T-helper 1 cell treated with Interleukin-12 subunit alpha and Interleukin-12 subunit beta and Interleukin-4 antibody, amounts not matched to agents 30 μg/mL and 1 μg/mL, for 36 hours (primary cell): ENCODE measurements at regions not wholly inside any gene's neighbourhood (a gene's known extent, or its start where the extent isn't known, plus 50 kb on each side); places are given as distances from the start of the nearest gene placed in this dataset.

Experiments used
- H3K27ac Mint-ChIP-seq: one replicate; pipeline ENCODE4 v1.8.0; 2021; ENCODE audit warnings: mild to moderate bottlenecking, mixed read lengths
- H3K27me3 Mint-ChIP-seq: one replicate; pipeline ENCODE4 v1.8.0; 2021; ENCODE audit warnings: low read depth, mixed read lengths
- H3K36me3 Mint-ChIP-seq: one replicate; pipeline ENCODE4 v1.8.0; 2021; ENCODE audit warnings: low read depth, mixed read lengths
- H3K4me1 Mint-ChIP-seq: one replicate; pipeline ENCODE4 v1.8.0; 2021; ENCODE audit warnings: low read depth, mixed read lengths
- H3K4me3 Mint-ChIP-seq: one replicate; pipeline ENCODE4 v1.8.0; 2021; ENCODE audit warnings: mild to moderate bottlenecking, moderate library complexity, mixed read lengths
- H3K9me3 Mint-ChIP-seq: one replicate; pipeline ENCODE4 v1.8.0; 2021; ENCODE audit warnings: mixed read lengths

GRCh38 chr5:124643336-124643735, 103.1 kb downstream of the ZNF608 start:
- Mint-ChIP-seq H3K4me1 (peaks cover 3% of the 10 kb centered on the region), H3K9me3 (peaks cover 3% of the 10 kb centered on the region), H3K4me3 (no peak overlapping the region), H3K36me3 (no peaks in the 10 kb centered on the region), H3K27ac (no peak overlapping the region), H3K27me3 (peaks cover 53% of the 10 kb centered on the region)

- Mint-ChIP-seq H3K9me3 (no peaks in the 10 kb centered on the region), H3K27me3 (peaks cover 43% of the 10 kb centered on the region), H3K4me3 (no peak overlapping the region), H3K27ac (no peak overlapping the region), H3K4me1 (peaks cover 2% of the 10 kb centered on the region), H3K36me3 (no peaks in the 10 kb centered on the region)
Observed at GRCh38 chr5:124642151-124642550, 104.3 kb downstream of the ZNF608 start.

DNA sequence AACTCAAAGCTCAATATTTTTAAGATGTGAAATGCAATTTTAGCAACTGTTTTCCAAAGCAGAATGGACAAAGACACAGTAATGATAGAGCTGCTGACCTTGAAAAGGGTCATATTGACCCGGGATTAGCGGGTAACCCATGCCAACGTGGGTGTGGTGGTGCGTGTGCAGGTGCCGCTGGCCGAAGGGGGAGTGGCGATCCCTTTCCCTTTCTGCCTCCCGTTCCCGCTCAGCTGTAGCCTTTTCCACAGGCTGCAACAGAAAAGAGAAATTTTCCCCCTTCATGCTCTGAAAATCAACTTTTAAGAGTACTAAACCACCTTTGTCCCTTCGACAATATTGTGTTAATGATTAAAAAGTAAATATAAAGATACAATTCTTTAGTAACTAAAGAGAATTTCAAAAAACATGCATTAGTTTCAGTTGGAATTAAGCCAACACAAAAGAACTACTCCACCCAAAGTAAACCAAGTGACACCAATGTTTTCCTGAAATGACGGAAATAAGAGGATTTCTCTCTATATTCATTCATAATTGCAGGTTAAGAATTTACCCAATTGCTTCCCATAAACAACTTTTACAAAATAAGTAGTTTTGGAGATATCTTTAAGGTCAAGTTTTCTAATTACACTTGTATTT, 105.2 kb downstream of the ZNF608 start:
- H3K9me3 Mint-ChIP-seq = no peaks in the 10 kb centered on the region
- no peak overlapping the region for H3K4me3 Mint-ChIP-seq
- H3K27ac Mint-ChIP-seq = no peak overlapping the region
- peaks cover 34% of the 10 kb centered on the region for H3K27me3 Mint-ChIP-seq
- no peaks in the 10 kb centered on the region for H3K4me1 Mint-ChIP-seq
- no peaks in the 10 kb centered on the region for H3K36me3 Mint-ChIP-seq

GRCh38 chr5:124639095-124639665, 107.3 kb downstream of the ZNF608 start:
- Mint-ChIP-seq H3K36me3 (no peaks in the 10 kb centered on the region), H3K27me3 (peaks cover 33% of the 10 kb centered on the region), H3K9me3 (no peaks in the 10 kb centered on the region), H3K4me3 (no peak overlapping the region), H3K27ac (no peak overlapping the region), H3K4me1 (no peaks in the 10 kb centered on the region)

DNA sequence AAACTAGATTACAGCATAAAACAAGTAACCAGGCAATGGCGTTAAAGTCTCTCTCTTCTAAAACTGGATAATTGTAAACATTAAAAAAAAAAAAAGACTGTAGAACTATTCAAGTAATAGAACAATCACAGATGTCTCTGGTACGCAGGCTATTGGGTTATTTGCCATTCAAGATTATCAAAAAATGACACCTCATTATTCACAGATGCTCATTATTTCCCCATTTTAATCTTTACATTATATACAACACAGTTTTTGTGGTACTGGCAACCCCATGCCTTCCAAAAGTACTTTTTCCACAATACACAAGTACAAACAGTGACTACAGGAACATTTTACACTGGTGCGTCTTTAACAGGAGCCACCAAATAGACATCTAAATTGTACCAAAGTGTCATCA, 109.4 kb downstream of the ZNF608 start:
- H3K27ac Mint-ChIP-seq = no peak overlapping the region
- H3K36me3 Mint-ChIP-seq = no peaks in the 10 kb centered on the region
- no peaks in the 10 kb centered on the region for H3K4me1 Mint-ChIP-seq
- H3K4me3 Mint-ChIP-seq = no peak overlapping the region
- no peaks in the 10 kb centered on the region for H3K9me3 Mint-ChIP-seq
- H3K27me3 Mint-ChIP-seq = peaks cover 24% of the 10 kb centered on the region

DNA sequence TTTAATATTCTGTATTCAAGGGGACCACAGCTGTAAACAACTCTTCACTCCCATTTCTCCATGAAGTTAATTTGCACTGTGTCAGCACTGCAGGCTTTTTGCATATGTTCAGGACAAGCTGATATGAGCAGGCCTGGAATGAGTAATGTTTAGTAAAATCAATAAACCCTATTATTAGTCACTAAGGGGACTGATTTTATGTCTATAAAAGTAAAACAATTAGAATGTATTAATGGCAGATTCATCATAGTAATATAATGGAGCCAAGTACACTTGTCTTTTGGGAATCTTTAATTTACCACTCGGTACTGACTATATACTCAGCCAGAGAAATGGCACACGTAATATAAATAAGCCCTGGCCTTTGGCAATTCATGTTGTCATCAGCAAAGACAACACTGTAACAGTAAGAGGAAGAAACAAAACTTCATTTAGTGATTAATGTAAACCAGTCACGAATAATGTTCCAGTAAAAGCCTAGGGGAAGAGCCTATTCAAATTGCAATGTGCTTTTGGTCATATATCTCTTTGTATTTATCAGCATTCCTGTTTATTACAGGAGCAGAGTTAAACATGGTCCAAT, 111.6 kb downstream of the ZNF608 start:
- Mint-ChIP-seq H3K27me3 (peaks cover 5% of the 10 kb centered on the region), H3K4me3 (no peak overlapping the region), H3K36me3 (no peaks in the 10 kb centered on the region), H3K27ac (no peak overlapping the region), H3K9me3 (no peaks in the 10 kb centered on the region), H3K4me1 (no peaks in the 10 kb centered on the region)

- H3K9me3 Mint-ChIP-seq = no peaks in the 10 kb centered on the region
- H3K27me3 Mint-ChIP-seq = peaks cover 2% of the 10 kb centered on the region
Observed at GRCh38 chr5:124634228-124634739, 112.2 kb downstream of the ZNF608 start.

DNA sequence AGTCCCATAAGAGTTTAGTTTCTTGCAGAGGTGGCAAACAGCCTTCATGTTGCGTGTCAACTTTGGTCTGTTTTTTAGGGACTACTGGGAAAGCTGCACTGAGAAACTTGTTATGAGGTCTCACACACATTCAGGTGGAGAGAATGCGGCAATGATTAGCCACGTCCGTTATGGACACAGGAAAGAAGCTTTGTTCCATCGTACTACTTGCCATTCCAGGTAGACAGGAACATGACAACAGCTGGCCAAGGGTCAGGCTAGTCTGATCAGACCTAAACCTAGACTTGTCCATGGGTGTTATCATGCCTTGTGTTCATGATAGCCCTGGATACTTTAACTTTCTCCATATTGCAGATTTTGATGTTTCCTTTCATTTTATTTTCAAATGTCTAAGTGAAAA, 113.2 kb downstream of the ZNF608 start:
- Mint-ChIP-seq H3K36me3 (no peaks in the 10 kb centered on the region), H3K4me1 (no peaks in the 10 kb centered on the region), H3K27ac (no peak overlapping the region)

More at GRCh38 chr5:124634228-124634739, 112.2 kb downstream of the ZNF608 start:
- Mint-ChIP-seq H3K27ac (no peak overlapping the region), H3K4me1 (no peaks in the 10 kb centered on the region), H3K4me3 (no peak overlapping the region), H3K36me3 (no peaks in the 10 kb centered on the region)

GRCh38 chr5:124631874-124632550, 114.4 kb downstream of the ZNF608 start:
- Mint-ChIP-seq H3K9me3 (no peaks in the 10 kb centered on the region), H3K36me3 (no peaks in the 10 kb centered on the region), H3K4me3 (no peak overlapping the region), H3K27ac (no peak overlapping the region), H3K4me1 (no peaks in the 10 kb centered on the region), H3K27me3 (no peaks in the 10 kb centered on the region)

More for the DNA sequence above, 113.2 kb downstream of the ZNF608 start:
- Mint-ChIP-seq H3K4me3 (no peak overlapping the region), H3K9me3 (no peaks in the 10 kb centered on the region), H3K27me3 (no peaks in the 10 kb centered on the region)

DNA sequence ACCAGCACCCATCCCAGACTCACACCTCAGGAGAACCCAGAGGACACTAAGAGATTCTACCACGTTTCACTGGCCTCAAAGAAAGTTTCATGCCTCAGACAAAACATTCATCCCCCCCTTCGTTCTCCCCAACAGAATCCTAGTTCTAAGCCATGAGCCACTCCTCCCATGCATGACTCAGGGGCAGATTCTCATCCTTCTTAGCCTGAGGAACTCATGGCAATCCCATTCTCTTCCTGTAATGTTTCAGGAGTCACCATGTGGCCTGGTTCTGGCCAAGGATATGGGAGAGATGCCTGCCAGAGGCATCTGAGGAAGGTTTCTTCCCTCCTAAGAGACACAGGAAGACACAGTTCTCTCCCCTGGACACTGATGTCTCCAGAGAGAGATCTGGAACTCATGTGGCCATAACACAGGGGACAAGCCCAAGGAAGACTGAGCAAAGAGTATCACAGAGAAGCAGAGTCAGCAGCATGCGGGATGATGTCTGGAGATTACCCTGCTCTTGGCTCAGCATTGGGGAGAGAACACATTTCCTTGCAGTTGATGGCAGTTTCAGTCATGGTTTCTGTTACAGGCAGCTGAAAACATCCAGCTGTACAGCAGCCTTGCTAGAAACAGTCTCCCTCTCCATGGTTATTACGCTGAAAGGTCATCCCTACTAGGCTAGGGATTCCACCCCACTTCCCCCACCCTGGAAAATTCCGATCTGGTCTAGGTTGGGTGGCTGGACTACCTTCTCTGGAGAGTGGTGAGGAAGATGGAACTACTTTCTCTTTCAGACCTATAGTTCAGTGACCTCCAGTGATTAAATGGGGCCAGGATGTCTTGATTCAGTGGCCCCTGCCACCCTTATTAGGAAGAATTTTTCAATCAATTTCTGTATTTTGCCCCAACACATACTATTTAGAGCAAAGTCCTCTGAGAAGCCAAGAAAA, 115.4 kb downstream of the ZNF608 start:
- Mint-ChIP-seq H3K4me1 (no peaks in the 10 kb centered on the region), H3K4me3 (no peak overlapping the region), H3K9me3 (no peaks in the 10 kb centered on the region), H3K27me3 (no peaks in the 10 kb centered on the region), H3K27ac (no peak overlapping the region), H3K36me3 (no peaks in the 10 kb centered on the region)

GRCh38 chr5:124628721-124629596, 117.5 kb downstream of the ZNF608 start:
- Mint-ChIP-seq H3K36me3 (no peaks in the 10 kb centered on the region), H3K4me1 (no peaks in the 10 kb centered on the region), H3K27ac (no peak overlapping the region), H3K9me3 (no peaks in the 10 kb centered on the region), H3K27me3 (no peaks in the 10 kb centered on the region), H3K4me3 (no peak overlapping the region)

DNA sequence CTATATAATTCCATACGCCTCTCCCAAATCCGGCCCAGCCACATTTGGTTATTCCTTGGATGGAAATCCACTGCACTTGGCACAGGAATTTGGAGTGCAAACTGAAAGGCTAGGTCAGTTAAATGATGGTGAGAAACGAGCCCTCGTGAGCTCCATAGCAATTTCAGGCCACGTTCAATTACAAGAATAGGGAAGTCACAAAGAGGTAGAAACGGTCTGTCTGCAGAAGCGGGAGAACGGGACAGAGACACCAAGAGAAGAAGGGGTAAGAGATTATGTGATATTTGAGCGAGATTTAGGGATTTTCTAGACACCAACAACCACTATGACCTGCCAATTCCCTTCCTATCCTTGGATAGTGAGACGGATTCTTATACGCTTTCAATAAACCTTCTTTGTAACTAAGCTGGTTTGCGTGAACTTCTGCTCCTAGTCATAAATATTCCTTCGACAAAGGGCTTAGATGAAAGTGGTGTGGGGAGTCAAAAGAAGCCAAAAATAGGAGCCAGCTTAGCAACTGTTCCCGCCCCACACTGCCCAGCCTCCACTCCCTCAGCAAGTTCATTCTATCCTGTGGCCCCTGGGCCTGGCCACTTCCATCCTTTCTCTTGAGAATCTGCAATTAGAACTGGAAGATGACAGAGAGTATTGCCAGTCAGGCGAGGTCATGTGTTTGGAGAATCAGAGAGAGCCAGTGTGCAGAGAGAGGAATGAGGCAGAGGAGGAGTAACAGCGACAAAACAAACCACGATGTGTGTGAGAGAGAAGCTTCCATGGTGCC, 118.4 kb downstream of the ZNF608 start:
- Mint-ChIP-seq H3K36me3 (no peaks in the 10 kb centered on the region), H3K4me1 (no peaks in the 10 kb centered on the region), H3K27ac (no peak overlapping the region), H3K4me3 (no peak overlapping the region), H3K9me3 (no peaks in the 10 kb centered on the region), H3K27me3 (no peaks in the 10 kb centered on the region)

GRCh38 chr5:124626053-124626452, 120.4 kb downstream of the ZNF608 start:
- H3K9me3 Mint-ChIP-seq = no peaks in the 10 kb centered on the region
- no peaks in the 10 kb centered on the region for H3K36me3 Mint-ChIP-seq
- H3K4me1 Mint-ChIP-seq = no peaks in the 10 kb centered on the region
- H3K4me3 Mint-ChIP-seq = no peak overlapping the region
- H3K27me3 Mint-ChIP-seq = no peaks in the 10 kb centered on the region
- H3K27ac Mint-ChIP-seq = no peak overlapping the region
